NCI-H748 treated with DMSO at 0.1 percent for 48 hours (cell line): ENCODE measurements at regions not wholly inside any gene's neighbourhood (a gene's known extent, or its start where the extent isn't known, plus 50 kb on each side); places are given as distances from the start of the nearest gene placed in this dataset.
"Not testable (repeated sequence)": the region's sequence is repeated elsewhere in the genome, so short reads cannot be mapped to it uniquely, and the experiment has no call there.

ENCODE experiments used
- DNase-seq: peaks from one replicate; lab custom pipeline; 2025; lab: John Stamatoyannopoulos, UW

- no peak for DNase-seq
Observed at GRCh38 chr6:144359783-144360182, 74.6 kb downstream of the UTRN start.

- DNase-seq, result no peak
Observed at GRCh38 chr6:144360401-144360800, 75.3 kb downstream of the UTRN start.

DNA sequence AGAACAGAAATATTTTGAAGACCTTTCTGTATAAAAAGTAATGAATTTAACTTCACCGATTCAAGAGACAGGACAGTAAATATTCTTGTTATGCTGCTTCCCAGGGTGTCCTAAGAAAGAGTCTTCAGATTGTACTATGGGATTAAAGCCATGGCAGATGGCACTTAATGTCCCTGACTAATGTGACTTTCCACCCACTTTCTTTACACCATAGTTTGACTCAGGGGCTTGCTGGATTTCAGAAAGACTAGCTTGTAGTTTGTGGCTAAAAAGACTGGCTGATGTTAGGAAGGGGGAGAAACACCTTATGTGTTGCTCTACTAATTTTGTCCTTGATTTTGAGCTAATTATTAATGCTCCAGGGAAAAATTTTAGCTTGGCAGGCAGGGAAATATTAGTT is 75.9 kb downstream of the UTRN start:
- DNase-seq, result no peak

GRCh38 chr6:144362042-144363018 is 77.2 kb downstream of the UTRN start:
- no peak for DNase-seq

DNA sequence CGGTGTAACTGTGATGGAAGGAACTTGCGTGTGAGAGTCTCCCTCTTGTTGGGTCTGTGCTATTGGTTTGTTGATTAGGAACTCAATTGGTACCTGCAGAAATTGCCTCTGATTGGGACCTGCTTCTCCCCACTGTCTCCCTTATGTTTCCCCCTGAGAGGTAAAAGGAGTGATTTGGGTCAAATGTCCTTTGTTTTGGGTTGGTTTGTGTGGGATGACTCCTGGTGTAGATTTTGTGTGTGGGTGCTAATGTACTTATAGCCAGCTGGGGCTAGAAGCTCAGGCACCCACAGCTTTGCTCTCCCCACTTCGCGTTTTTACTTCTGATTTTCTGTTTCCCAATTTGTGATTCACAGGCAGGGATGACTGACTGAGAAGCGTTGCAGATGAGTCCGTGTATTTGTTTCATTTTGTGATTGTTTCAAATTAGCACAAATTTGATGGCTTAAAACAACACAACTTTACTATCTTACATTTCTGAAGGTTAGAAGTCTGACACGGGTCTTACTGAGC is 79.1 kb downstream of the UTRN start:
- no peak for DNase-seq

GRCh38 chr6:144364782-144365181 is 79.6 kb downstream of the UTRN start:
- no peak for DNase-seq

- no peak for DNase-seq
Observed at GRCh38 chr6:144365271-144365670, 80.1 kb downstream of the UTRN start.

DNA sequence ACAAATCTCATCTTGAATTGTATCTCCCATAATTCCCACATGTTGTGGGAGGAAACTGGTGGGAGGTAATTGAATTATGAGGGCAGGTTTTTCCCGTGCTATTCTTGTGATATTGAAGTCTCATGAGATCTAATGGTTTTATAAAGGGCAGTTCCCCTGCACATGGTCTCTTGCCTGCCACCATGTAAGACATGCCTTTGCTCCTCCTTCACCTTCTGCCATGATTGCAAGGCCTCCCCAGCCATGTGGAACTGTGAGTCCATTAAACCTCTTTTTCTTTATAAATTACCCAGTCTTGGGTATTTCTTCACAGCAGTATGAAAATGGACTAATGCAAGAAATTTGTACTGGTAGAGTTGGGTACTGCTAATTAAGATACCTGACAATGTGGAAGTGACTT is 84.6 kb downstream of the UTRN start:
- not testable (repeated sequence) for DNase-seq

DNA sequence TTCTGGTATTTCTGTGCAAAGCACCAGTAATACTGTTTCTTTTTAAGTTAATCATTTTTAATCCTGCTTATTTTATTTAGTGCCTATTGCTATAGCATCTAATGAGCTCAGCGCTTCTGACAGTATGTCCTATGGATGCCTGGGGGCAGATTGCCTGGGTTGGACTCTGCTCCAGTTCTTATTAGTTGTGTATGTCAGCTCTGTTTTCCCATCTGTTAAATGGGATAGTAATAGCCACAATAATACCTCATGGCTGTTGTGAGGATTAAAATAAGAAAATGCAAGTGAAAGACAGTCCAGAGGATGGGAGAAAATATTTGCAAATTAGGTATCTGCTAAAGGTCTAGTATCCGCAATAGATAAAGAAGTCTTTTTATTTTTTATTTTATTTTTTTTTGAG is 87.0 kb downstream of the UTRN start:
- no peak for DNase-seq

GRCh38 chr6:144372611-144373594 is 87.8 kb downstream of the UTRN start:
- DNase-seq, result no peak

GRCh38 chr6:144374525-144374924 is 89.4 kb downstream of the UTRN start:
- DNase-seq, result not testable (repeated sequence)

DNA sequence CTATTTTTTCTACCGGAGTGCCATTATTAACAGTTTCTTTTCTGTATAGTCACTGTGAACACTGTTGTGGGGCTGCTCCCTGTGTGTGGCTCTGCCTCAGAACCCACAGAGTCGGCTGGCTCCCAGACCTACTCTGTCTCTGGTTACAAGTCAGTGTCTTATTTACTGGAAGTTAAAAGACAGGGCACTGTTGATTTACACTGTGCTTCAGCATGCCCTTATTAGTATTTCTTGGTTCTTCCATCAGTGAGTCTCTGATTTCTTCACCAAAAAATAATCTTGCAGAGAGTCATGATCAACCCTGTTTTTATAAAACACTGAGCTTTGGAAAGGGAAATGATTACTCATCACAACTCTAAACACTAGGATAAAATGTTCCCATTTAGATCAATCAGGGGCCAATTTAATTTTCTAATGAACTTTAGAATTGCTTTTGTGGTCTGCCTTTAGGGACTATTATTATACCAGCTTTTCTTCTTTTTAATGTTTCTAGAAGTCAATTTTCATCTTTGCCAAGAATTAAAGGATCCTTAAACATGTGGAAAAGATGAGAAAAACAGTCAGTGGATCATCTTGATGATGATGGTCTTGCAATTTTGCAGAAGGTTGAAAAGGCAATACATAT is 92.6 kb downstream of the UTRN start:
- no peak for DNase-seq

GRCh38 chr6:144378437-144378836 is 93.3 kb downstream of the UTRN start:
- no peak for DNase-seq

GRCh38 chr6:144379356-144379755 is 94.2 kb downstream of the UTRN start:
- DNase-seq, result no peak

- DNase-seq, result not testable (repeated sequence)
Observed at GRCh38 chr6:144381499-144381898, 96.4 kb downstream of the UTRN start.

DNA sequence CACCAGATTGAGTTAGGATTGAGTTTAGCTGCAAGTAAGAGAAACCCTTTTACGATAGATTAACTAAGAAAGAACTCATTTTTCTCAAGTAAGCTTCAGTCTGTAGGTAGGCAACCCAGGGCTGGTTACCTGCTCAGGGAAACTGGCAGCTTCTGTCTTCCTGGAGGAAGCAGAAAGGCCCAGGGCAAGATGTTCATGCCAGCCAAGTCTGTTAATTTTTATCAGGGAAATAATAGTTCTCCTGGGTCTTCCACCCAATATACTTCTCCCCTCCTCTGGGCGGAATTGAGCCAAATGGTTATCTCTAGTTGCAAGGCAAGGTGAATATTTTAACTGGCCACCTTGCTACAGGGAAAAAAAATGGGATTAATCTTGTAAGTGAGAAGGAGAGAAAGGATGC is 98.2 kb downstream of the UTRN start:
- no peak for DNase-seq

GRCh38 chr6:144384427-144384826 is 99.3 kb downstream of the UTRN start:
- no peak for DNase-seq

DNA sequence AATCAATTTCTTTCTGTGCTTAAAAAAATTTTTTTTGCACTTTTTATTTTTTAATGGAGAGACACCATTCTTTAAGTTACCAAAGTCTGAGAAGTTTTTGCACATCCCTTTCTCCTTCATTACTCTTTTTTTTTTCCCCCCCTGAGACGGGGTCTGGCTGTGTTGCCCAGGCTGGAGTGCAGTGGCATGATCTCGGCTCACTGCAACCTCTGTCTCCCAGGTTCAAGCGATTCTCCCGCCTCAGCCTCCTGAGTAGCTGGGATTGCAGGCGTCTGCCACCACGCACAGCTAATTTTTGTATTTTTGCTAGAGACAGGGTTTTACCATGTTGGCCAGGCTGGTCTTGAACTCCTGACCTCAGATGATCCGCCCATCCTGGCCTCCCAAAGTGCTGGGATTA is 104.3 kb downstream of the UTRN start:
- DNase-seq, result not testable (repeated sequence)

- no peak for DNase-seq
Observed at GRCh38 chr6:144390202-144390601, 105.1 kb downstream of the UTRN start.

GRCh38 chr6:144390886-144391285 is 105.8 kb downstream of the UTRN start:
- no peak for DNase-seq

DNA sequence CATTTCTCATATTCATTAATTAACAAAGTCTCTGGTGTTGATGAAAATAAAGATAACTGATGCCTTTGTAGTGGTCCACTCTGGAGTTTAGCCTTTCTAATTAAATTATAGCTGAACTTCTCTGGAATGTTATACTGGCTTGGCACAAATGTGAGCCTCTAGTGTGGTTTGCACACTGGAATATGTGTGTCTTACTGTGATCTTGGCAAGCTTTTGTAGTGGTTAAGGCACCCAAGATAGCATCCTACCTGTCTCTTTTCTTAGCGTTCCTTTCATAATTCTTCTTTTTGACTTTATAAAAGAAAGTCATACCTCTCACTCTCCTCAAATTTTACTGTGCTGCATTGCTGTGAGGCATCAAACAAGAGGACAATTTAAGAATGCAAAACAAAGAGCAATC is 107.4 kb downstream of the UTRN start:
- no peak for DNase-seq

- DNase-seq, result no peak
Observed at GRCh38 chr6:144394210-144394609, 109.1 kb downstream of the UTRN start.
